GM23338 (cell line): ENCODE measurements at regions not wholly inside any gene's neighbourhood (a gene's known extent, or its start where the extent isn't known, plus 50 kb on each side); places are given as distances from the start of the nearest gene placed in this dataset.
"Not testable (repeated sequence)": the region's sequence is repeated elsewhere in the genome, so short reads cannot be mapped to it uniquely, and the experiment has no call there.

ENCODE experiments used
- ATAC-seq: fragments of 200-7000 bp; cut with Tn5 transposase; 3 replicates; pipeline ENCODE4 v1.9.1; 2020
- DNase-seq: peaks from one replicate; pipeline ENCODE4 v3.0.0-alpha.2; 2015; ENCODE audit warnings: low spot score
- H2AFZ ChIP-seq: fragments of 200-600 bp; sonication (generic); 2 replicates; pipeline ENCODE4 v1.8.0; 2016; ENCODE audit warnings: antibody characterized with exemption, mild to moderate bottlenecking, moderate library complexity
- H3F3A ChIP-seq: fragments of 200-600 bp; sonication (generic); replicated peaks from 2 replicates; pipeline ENCODE4 v1.8.0; 2017; ENCODE audit warnings: antibody characterized with exemption, mixed run types, low read depth
- H3K27ac ChIP-seq: fragments of 200-600 bp; sonication (generic); 2 replicates; pipeline ENCODE4 v1.6.1; 2016; ENCODE audit warnings: low read depth
- H3K27me3 ChIP-seq: fragments of 200-600 bp; sonication (generic); 2 replicates; pipeline ENCODE4 v1.8.0; 2016; ENCODE audit warnings: mild to moderate bottlenecking, mixed run types, moderate library complexity; ENCODE audit not compliant: insufficient read depth
- H3K36me3 ChIP-seq: fragments of 200-600 bp; sonication (generic); 2 replicates; pipeline ENCODE4 v1.8.0; 2016; ENCODE audit warnings: mild to moderate bottlenecking; ENCODE audit not compliant: insufficient read depth
- H3K4me1 ChIP-seq: fragments of 200-600 bp; sonication (generic); 2 replicates; pipeline ENCODE4 v1.8.0; 2016; ENCODE audit warnings: mild to moderate bottlenecking, moderate library complexity; ENCODE audit not compliant: insufficient read depth
- H3K4me2 ChIP-seq: fragments of 200-600 bp; sonication (generic); 2 replicates; pipeline ENCODE4 v1.7.1; 2017; ENCODE audit warnings: mixed run types
- H3K4me3 ChIP-seq: fragments of 200-600 bp; sonication (generic); 2 replicates; pipeline ENCODE4 v1.6.1; 2016; ENCODE audit warnings: mixed run types
- H3K79me2 ChIP-seq: fragments of 200-600 bp; sonication (generic); replicated peaks from 2 replicates; pipeline ENCODE4 v1.8.0; 2017; ENCODE audit warnings: mild to moderate bottlenecking; ENCODE audit not compliant: insufficient read depth
- H3K9me2 ChIP-seq: fragments of 200-600 bp; sonication (generic); 2 replicates; pipeline ENCODE4 v1.8.0; 2017; ENCODE audit not compliant: insufficient read depth
- H4K20me1 ChIP-seq: fragments of 200-600 bp; sonication (generic); replicated peaks from 2 replicates; pipeline ENCODE4 v1.8.0; 2017; ENCODE audit warnings: mild to moderate bottlenecking; ENCODE audit not compliant: insufficient read depth
- H3K27ac Mint-ChIP-seq: 2 replicates; pipeline ENCODE4 v1.8.0; 2020; ENCODE audit warnings: inconsistent platforms, mild to moderate bottlenecking, moderate library complexity, mixed read lengths
- H3K27me3 Mint-ChIP-seq: 3 replicates; pipeline ENCODE4 v1.8.0; 2022; ENCODE audit warnings: low read depth, mild to moderate bottlenecking, moderate library complexity, mixed read lengths, inconsistent platforms; ENCODE audit not compliant: insufficient read depth, poor library complexity
- H3K36me3 Mint-ChIP-seq: 3 replicates; pipeline ENCODE4 v1.8.0; 2021; ENCODE audit warnings: low read depth, mild to moderate bottlenecking, inconsistent platforms, moderate library complexity, mixed read lengths
- H3K4me1 Mint-ChIP-seq: 3 replicates; pipeline ENCODE4 v1.8.0; 2020; ENCODE audit warnings: mild to moderate bottlenecking, inconsistent platforms, mixed read lengths
- H3K4me3 Mint-ChIP-seq: 3 replicates; pipeline ENCODE4 v1.8.0; 2021; ENCODE audit warnings: moderate library complexity, mild to moderate bottlenecking, inconsistent platforms, mixed read lengths
- H3K9me3 Mint-ChIP-seq: 3 replicates; pipeline ENCODE4 v1.8.0; 2020; ENCODE audit warnings: moderate library complexity, mild to moderate bottlenecking, inconsistent platforms, mixed read lengths
- CREB1 ChIP-seq: fragments of 250-450 bp; sonication (Bioruptor Pico); IDR thresholded peaks from 2 replicates; pipeline ENCODE4 v1.5.0; 2020; ENCODE audit warnings: low read depth, mild to moderate bottlenecking, moderate library complexity
- ETS1 ChIP-seq: IDR thresholded peaks from 2 replicates; pipeline ENCODE4 v1.6.1; 2016; ENCODE audit warnings: antibody characterized with exemption
- EZH2 ChIP-seq: fragments of 200-600 bp; sonication (generic); IDR thresholded peaks from one replicate; pipeline ENCODE4 v1.8.0; 2017; ENCODE audit warnings: antibody characterized with exemption, mild to moderate bottlenecking, low read depth; ENCODE audit not compliant: unreplicated experiment
- EZH2phosphoT487 ChIP-seq: fragments of 200-600 bp; sonication (generic); IDR thresholded peaks from one replicate; pipeline ENCODE4 v1.8.1; 2018; ENCODE audit warnings: antibody characterized with exemption; ENCODE audit not compliant: unreplicated experiment
- JUNB ChIP-seq: IDR thresholded peaks from one replicate; pipeline ENCODE4 v1.6.1; 2016; ENCODE audit warnings: antibody characterized with exemption; ENCODE audit not compliant: unreplicated experiment
- NANOG ChIP-seq: IDR thresholded peaks from 2 replicates; pipeline ENCODE4 v1.6.1; 2016; ENCODE audit warnings: antibody characterized with exemption, borderline replicate concordance
- POLR2AphosphoS5 ChIP-seq: IDR thresholded peaks from 2 replicates; pipeline ENCODE4 v1.6.1; 2016; ENCODE audit warnings: antibody characterized with exemption, low read depth
- STAT1 ChIP-seq: IDR thresholded peaks from one replicate; pipeline ENCODE4 v1.6.1; 2016; ENCODE audit warnings: antibody characterized with exemption; ENCODE audit not compliant: unreplicated experiment
- ZNF114 ChIP-seq: fragments of 250-450 bp; sonication (Bioruptor Pico); IDR thresholded peaks from 2 replicates; pipeline ENCODE4 v1.5.0; 2020; ENCODE audit warnings: mild to moderate bottlenecking, moderate library complexity
- ZNF331 ChIP-seq: fragments of 250-450 bp; sonication (Bioruptor Pico); IDR thresholded peaks from 2 replicates; pipeline ENCODE4 v1.5.0; 2020; ENCODE audit warnings: low read depth, mild to moderate bottlenecking, moderate library complexity
- ZNF462 ChIP-seq: fragments of 250-450 bp; sonication (Bioruptor Pico); IDR thresholded peaks from 2 replicates; pipeline ENCODE4 v1.5.0; 2020; ENCODE audit warnings: mild to moderate bottlenecking, moderate library complexity

- TF ChIP-seq EZH2phosphoT487 = no peak
- TF ChIP-seq EZH2 = no peak
- no peak for TF ChIP-seq ZNF114 (CRISPR knock-in tag)
- TF ChIP-seq POLR2AphosphoS5 = no peak
- no peak for TF ChIP-seq ZNF331 (CRISPR knock-in tag)
- no peak for TF ChIP-seq JUNB
- no peak for TF ChIP-seq STAT1
These were observed 79.0 kb upstream of the SEMA3C start (continued) for GRCh38 chr7:80997841-80998240.

GRCh38 chr7:80996236-80996635, 77.4 kb upstream of the SEMA3C start:
- not testable (repeated sequence) for H3K9me2 ChIP-seq, H4K20me1 ChIP-seq, H3K27ac Mint-ChIP-seq, H3K4me1 Mint-ChIP-seq, H2AFZ ChIP-seq, H3K79me2 ChIP-seq, H3K9me3 Mint-ChIP-seq, H3K27me3 ChIP-seq, H3K36me3 Mint-ChIP-seq, H3K4me3 ChIP-seq, H3F3A ChIP-seq, H3K27me3 Mint-ChIP-seq, H3K36me3 ChIP-seq, ATAC-seq, H3K4me1 ChIP-seq, H3K4me2 ChIP-seq, H3K27ac ChIP-seq, DNase-seq, H3K4me3 Mint-ChIP-seq

GRCh38 chr7:80991654-80992053, 72.8 kb upstream of the SEMA3C start:
- Mint-ChIP-seq H3K36me3 (no peaks in the 10 kb centered on the region; the same call in 2 of the 3 replicates), H3K4me1 (no peaks in the 10 kb centered on the region), H3K4me3 (no peak overlapping the region), H3K27ac (no peak overlapping the region), H3K9me3 (peaks cover 8% of the 10 kb centered on the region; the same call in 1 of the 3 replicates), H3K27me3 (no peaks in the 10 kb centered on the region)
- Histone ChIP-seq H4K20me1 (no peaks in the 10 kb centered on the region), H2AFZ (no peak overlapping the region), H3K27me3 (no peaks in the 10 kb centered on the region), H3K27ac (no peak overlapping the region), H3K79me2 (no peaks in the 10 kb centered on the region), H3K36me3 (no peaks in the 10 kb centered on the region), H3K9me2 (no peaks in the 10 kb centered on the region), H3K4me1 (no peaks in the 10 kb centered on the region), H3F3A (no peaks in the 10 kb centered on the region), H3K4me3 (no peak overlapping the region), H3K4me2 (no peak overlapping the region)
- no peak for DNase-seq
- ATAC-seq = no peak
- TF ChIP-seq ETS1 (no peak), EZH2 (no peak), ZNF114 (CRISPR knock-in tag) (no peak), NANOG (no peak), STAT1 (no peak), ZNF331 (CRISPR knock-in tag) (no peak), CREB1 (CRISPR knock-in tag) (no peak), ZNF462 (no peak), POLR2AphosphoS5 (no peak)
